Memory B cell (primary cell): ENCODE measurements at regions not wholly inside any gene's neighbourhood (a gene's known extent, or its start where the extent isn't known, plus 50 kb on each side); places are given as distances from the start of the nearest gene placed in this dataset.

Experiments used
- ATAC-seq: fragments of 150-1000 bp; cut with Tn5 transposase; 2 replicates; pipeline ENCODE4 v1.10.0; 2021; ENCODE audit warnings: low read depth, mild to moderate bottlenecking, moderate library complexity
- DNase-seq, 2 donors: peaks; one replicate each; pipeline ENCODE4 v3.0.0; 2022; ENCODE audit warnings: low spot score in 2 of 2
- H3K27ac Mint-ChIP-seq: one replicate; pipeline ENCODE4 v1.8.0; 2022; ENCODE audit warnings: mild to moderate bottlenecking, moderate library complexity, mixed read lengths
- H3K27me3 Mint-ChIP-seq: one replicate; pipeline ENCODE4 v1.8.0; 2022; ENCODE audit warnings: mixed read lengths
- H3K36me3 Mint-ChIP-seq: one replicate; pipeline ENCODE4 v1.8.0; 2022; ENCODE audit warnings: mild to moderate bottlenecking, mixed read lengths
- H3K4me1 Mint-ChIP-seq: one replicate; pipeline ENCODE4 v1.8.0; 2022; ENCODE audit warnings: mixed read lengths
- H3K4me3 Mint-ChIP-seq: one replicate; pipeline ENCODE4 v1.8.0; 2022; ENCODE audit warnings: mild to moderate bottlenecking, moderate library complexity, mixed read lengths
- H3K9me3 Mint-ChIP-seq: one replicate; pipeline ENCODE4 v1.8.0; 2022; ENCODE audit warnings: mixed read lengths

- H3K27me3 Mint-ChIP-seq: no peaks in the 10 kb centered on the region
- no peaks in the 10 kb centered on the region for H3K9me3 Mint-ChIP-seq
- H3K27ac Mint-ChIP-seq: no peak overlapping the region
- H3K4me1 Mint-ChIP-seq: no peaks in the 10 kb centered on the region
- no peak for ATAC-seq
- no peak for DNase-seq
- no peaks in the 10 kb centered on the region for H3K36me3 Mint-ChIP-seq
- no peak overlapping the region for H3K4me3 Mint-ChIP-seq
Observed at GRCh38 chr1:239555350-239555749, 169.0 kb downstream of the CHRM3 start.

- Mint-ChIP-seq H3K4me3 (no peak overlapping the region), H3K27me3 (no peaks in the 10 kb centered on the region), H3K4me1 (no peaks in the 10 kb centered on the region), H3K27ac (no peak overlapping the region), H3K36me3 (no peaks in the 10 kb centered on the region), H3K9me3 (peaks cover 4% of the 10 kb centered on the region)
- DNase-seq (no peak), ATAC-seq (no peak)
Observed at GRCh38 chr1:239558559-239558958, 172.2 kb downstream of the CHRM3 start.

GRCh38 chr1:239558991-239559390, 172.6 kb downstream of the CHRM3 start:
- Mint-ChIP-seq H3K4me3 (no peak overlapping the region), H3K9me3 (peaks cover 4% of the 10 kb centered on the region), H3K27ac (no peak overlapping the region), H3K4me1 (no peaks in the 10 kb centered on the region), H3K27me3 (no peaks in the 10 kb centered on the region), H3K36me3 (no peaks in the 10 kb centered on the region)
- DNase-seq (no peak), ATAC-seq (no peak)

- ATAC-seq (no peak), DNase-seq (no peak)
- Mint-ChIP-seq H3K9me3 (peaks cover 5% of the 10 kb centered on the region), H3K4me1 (no peaks in the 10 kb centered on the region), H3K36me3 (no peaks in the 10 kb centered on the region), H3K4me3 (no peak overlapping the region), H3K27ac (no peak overlapping the region), H3K27me3 (no peaks in the 10 kb centered on the region)
Observed at GRCh38 chr1:239560921-239561320, 174.6 kb downstream of the CHRM3 start.

GRCh38 chr1:239562095-239562494, 175.7 kb downstream of the CHRM3 start:
- peaks cover 5% of the 10 kb centered on the region for H3K9me3 Mint-ChIP-seq
- no peaks in the 10 kb centered on the region for H3K4me1 Mint-ChIP-seq
- no peak overlapping the region for H3K27ac Mint-ChIP-seq
- no peaks in the 10 kb centered on the region for H3K27me3 Mint-ChIP-seq
- ATAC-seq: no peak
- no peak overlapping the region for H3K4me3 Mint-ChIP-seq
- DNase-seq: no peak
- no peaks in the 10 kb centered on the region for H3K36me3 Mint-ChIP-seq

- Mint-ChIP-seq H3K4me1 (no peaks in the 10 kb centered on the region), H3K9me3 (peaks cover 7% of the 10 kb centered on the region), H3K36me3 (no peaks in the 10 kb centered on the region), H3K27ac (no peak overlapping the region), H3K4me3 (no peak overlapping the region), H3K27me3 (no peaks in the 10 kb centered on the region)
- no peak for DNase-seq
- no peak for ATAC-seq
Observed at GRCh38 chr1:239563681-239564080, 177.3 kb downstream of the CHRM3 start.

- H3K4me1 Mint-ChIP-seq: no peaks in the 10 kb centered on the region
- no peak overlapping the region for H3K27ac Mint-ChIP-seq
- no peaks in the 10 kb centered on the region for H3K27me3 Mint-ChIP-seq
- H3K9me3 Mint-ChIP-seq: peaks cover 4% of the 10 kb centered on the region
- H3K4me3 Mint-ChIP-seq: no peak overlapping the region
- DNase-seq (no peak), ATAC-seq (no peak)
- no peaks in the 10 kb centered on the region for H3K36me3 Mint-ChIP-seq
Observed at GRCh38 chr1:239566074-239566473, 179.7 kb downstream of the CHRM3 start.

- Mint-ChIP-seq H3K27me3 (no peaks in the 10 kb centered on the region), H3K36me3 (no peaks in the 10 kb centered on the region), H3K9me3 (peaks cover 2% of the 10 kb centered on the region), H3K27ac (no peak overlapping the region), H3K4me1 (no peaks in the 10 kb centered on the region), H3K4me3 (no peak overlapping the region)
- DNase-seq (no peak), ATAC-seq (no peak)
Observed at GRCh38 chr1:239570878-239571277, 184.5 kb downstream of the CHRM3 start.

- Mint-ChIP-seq H3K4me3 (no peak overlapping the region), H3K4me1 (no peaks in the 10 kb centered on the region), H3K27ac (no peak overlapping the region), H3K36me3 (no peaks in the 10 kb centered on the region), H3K27me3 (no peaks in the 10 kb centered on the region), H3K9me3 (peaks cover 2% of the 10 kb centered on the region)
- DNase-seq: no peak
- ATAC-seq: no peak
Observed at GRCh38 chr1:239572183-239572582, 185.8 kb downstream of the CHRM3 start.

GRCh38 chr1:239574112-239574511, 187.7 kb downstream of the CHRM3 start:
- no peak overlapping the region for H3K27ac Mint-ChIP-seq
- no peaks in the 10 kb centered on the region for H3K4me1 Mint-ChIP-seq
- H3K4me3 Mint-ChIP-seq: no peak overlapping the region
- DNase-seq: no peak
- no peaks in the 10 kb centered on the region for H3K9me3 Mint-ChIP-seq
- H3K36me3 Mint-ChIP-seq: no peaks in the 10 kb centered on the region
- no peaks in the 10 kb centered on the region for H3K27me3 Mint-ChIP-seq
- ATAC-seq: no peak

- Mint-ChIP-seq H3K4me3 (no peak overlapping the region), H3K36me3 (no peaks in the 10 kb centered on the region), H3K27ac (no peak overlapping the region), H3K27me3 (no peaks in the 10 kb centered on the region), H3K9me3 (no peaks in the 10 kb centered on the region), H3K4me1 (no peaks in the 10 kb centered on the region)
- ATAC-seq (no peak), DNase-seq (no peak)
Observed at GRCh38 chr1:239575113-239575512, 188.7 kb downstream of the CHRM3 start.

GRCh38 chr1:239583536-239583935, 197.2 kb downstream of the CHRM3 start:
- Mint-ChIP-seq H3K9me3 (peaks cover 4% of the 10 kb centered on the region), H3K36me3 (no peaks in the 10 kb centered on the region), H3K27ac (no peak overlapping the region), H3K4me3 (no peak overlapping the region), H3K27me3 (no peaks in the 10 kb centered on the region), H3K4me1 (no peaks in the 10 kb centered on the region)
- no peak for ATAC-seq
- DNase-seq: no peak

GRCh38 chr1:239586128-239586527, 199.8 kb downstream of the CHRM3 start:
- no peak overlapping the region for H3K27ac Mint-ChIP-seq
- H3K36me3 Mint-ChIP-seq: no peaks in the 10 kb centered on the region

GRCh38 chr1:239587066-239587465, 200.7 kb downstream of the CHRM3 start:
- Mint-ChIP-seq H3K27ac (no peak overlapping the region), H3K4me1 (no peaks in the 10 kb centered on the region), H3K27me3 (no peaks in the 10 kb centered on the region), H3K9me3 (peaks cover 6% of the 10 kb centered on the region), H3K36me3 (no peaks in the 10 kb centered on the region), H3K4me3 (no peak overlapping the region)
- no peak for DNase-seq
- no peak for ATAC-seq

More at GRCh38 chr1:239586128-239586527, 199.8 kb downstream of the CHRM3 start:
- DNase-seq (no peak), ATAC-seq (no peak)
- no peaks in the 10 kb centered on the region for H3K4me1 Mint-ChIP-seq
- H3K27me3 Mint-ChIP-seq: no peaks in the 10 kb centered on the region
- H3K4me3 Mint-ChIP-seq: no peak overlapping the region
- peaks cover 6% of the 10 kb centered on the region for H3K9me3 Mint-ChIP-seq

- Mint-ChIP-seq H3K36me3 (no peaks in the 10 kb centered on the region), H3K27ac (no peak overlapping the region), H3K4me1 (no peaks in the 10 kb centered on the region), H3K9me3 (peaks cover 6% of the 10 kb centered on the region), H3K27me3 (no peaks in the 10 kb centered on the region), H3K4me3 (no peak overlapping the region)
- DNase-seq (no peak), ATAC-seq (no peak)
Observed at GRCh38 chr1:239587574-239588369, 201.4 kb downstream of the CHRM3 start.
